Activated CD8-positive, alpha-beta memory T cell treated with anti-CD3 and anti-CD28 coated beads, Interleukin-2, amount 50 U/mL, for 4 hours (primary cell): ENCODE measurements at regions not wholly inside any gene's neighbourhood (a gene's known extent, or its start where the extent isn't known, plus 50 kb on each side); places are given as distances from the start of the nearest gene placed in this dataset.

Experiments
- DNase-seq: peaks from one replicate; pipeline ENCODE4 v3.0.0-alpha.2; 2020

GRCh38 chr2:205937211-205937610 is 148.8 kb downstream of the INO80D start:
- no peak for DNase-seq

GRCh38 chr2:205936446-205936845 is 149.5 kb downstream of the INO80D start:
- DNase-seq = no peak

- DNase-seq = no peak
Measured at GRCh38 chr2:205934443-205934842, 151.5 kb downstream of the INO80D start.

- DNase-seq = no peak
Measured at GRCh38 chr2:205932861-205933260, 153.1 kb downstream of the INO80D start.

- DNase-seq = no peak
Measured at GRCh38 chr2:205931388-205931787, 154.6 kb downstream of the INO80D start.

DNA sequence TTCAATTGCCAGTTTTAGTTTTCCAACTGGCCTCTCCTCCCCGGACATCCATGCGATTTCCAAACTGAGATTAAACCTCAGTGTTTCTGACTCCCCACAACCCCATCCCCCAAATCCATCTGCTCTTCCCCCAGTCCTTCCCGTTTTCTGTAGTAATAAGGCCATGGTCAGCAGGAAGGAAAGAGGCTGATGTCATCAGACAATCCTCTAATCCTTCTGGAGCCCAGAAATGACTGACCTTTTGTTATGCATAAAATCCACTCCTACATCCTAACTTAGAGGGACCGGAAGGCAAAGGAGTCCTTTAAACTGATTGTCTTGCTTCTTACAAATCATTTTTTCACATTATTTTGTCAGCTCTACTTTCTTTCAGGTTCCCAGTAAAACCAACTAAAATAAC is 155.8 kb downstream of the INO80D start:
- DNase-seq = no peak

DNA sequence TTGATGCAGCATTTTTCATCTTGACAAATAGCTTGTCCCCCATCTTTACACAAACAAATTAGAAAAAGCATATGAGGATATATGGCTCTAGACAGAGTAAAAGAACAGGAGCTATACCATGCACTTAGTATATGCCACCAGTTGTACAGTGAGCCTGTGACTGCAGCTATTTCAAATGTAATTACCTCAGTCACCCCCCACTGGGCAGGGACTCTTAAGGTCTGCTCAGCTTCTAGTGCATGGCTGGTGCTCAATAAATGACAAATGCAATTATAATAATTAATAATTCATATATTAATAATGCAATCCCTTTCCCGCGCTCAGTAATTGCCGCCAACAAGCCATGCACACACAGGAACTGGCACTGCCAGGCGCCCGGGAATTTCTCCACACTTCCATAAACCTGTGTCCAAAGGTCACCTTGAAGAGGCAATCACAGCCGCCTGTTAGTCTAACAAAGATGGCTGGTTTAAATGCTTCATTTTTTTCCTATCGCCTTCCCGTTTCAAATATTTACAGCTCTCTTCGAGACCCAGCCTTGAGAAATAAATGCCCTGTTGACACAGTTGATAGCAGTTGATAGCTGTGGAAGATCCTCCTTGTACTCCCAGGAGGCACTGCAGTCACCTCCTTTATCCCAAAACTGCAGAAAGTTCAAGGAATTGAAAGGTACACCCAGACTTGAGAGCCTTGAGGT is 156.6 kb downstream of the INO80D start:
- no peak for DNase-seq

DNA sequence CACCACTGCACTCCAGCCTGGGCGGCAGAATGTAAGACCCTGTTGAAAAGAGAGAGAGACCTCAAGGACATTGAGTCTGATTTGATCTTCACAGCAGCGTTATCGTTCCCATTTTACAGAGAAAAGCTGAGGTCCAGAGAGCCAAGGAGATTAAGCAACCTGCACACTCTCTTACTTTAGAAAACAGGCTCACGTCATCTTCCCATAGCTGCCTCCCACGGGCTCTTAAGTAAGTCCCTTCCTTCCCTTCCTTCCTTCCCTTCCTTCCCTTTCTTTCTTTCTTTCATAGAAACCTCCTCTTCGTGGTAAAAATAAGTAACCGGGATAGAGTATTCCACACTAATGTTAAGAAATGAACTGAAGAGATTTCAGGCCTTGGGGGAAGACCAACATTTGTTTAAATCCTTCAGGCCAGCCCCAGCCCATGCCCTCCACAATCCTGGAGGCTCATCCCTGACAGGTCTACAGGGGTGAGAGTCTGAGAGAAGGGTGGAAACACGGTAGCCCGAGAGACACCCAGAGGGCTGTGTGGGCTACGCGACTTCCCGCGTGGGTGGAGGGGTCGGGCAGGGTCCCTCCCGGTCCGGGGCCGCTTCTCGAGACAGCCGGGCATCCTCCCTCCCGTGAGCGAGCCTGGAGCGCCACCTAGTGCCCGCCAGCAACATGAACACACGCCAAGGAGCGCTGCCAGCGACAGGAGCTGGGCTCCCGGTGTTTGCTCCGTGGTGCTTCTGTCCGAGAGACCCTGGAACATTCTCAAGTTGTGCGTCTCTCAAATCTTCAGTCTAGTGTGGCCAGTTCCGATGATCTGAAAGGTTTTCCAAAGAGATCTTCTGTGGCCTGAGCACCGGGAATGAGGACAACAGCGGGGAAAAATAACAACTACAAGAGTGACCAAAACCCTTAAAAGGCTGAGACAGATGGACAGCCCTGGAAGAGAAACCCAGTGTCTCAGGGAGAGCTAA is 160.3 kb downstream of the INO80D start:
- peak; percentile 67 for DNase-seq

DNA sequence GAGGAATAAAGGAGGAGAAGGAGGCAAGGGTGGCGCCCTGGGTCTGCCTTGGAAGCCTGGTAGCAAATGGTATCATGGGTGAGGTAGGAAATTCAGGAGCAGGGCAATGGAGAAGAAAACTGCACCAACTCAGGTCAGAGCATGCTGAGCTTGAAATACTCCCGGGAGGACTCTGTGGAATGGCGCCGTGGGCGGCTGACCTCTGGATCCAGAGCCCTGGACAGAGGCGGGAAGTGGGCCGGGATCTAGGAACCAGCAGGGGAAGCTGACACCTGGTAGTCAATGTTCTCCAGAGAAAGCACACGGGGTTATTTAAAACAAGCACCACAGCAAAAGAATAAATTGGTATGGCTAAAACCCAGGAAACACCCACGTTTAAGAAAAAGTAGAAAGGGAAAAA is 161.3 kb downstream of the INO80D start:
- no peak for DNase-seq

DNA sequence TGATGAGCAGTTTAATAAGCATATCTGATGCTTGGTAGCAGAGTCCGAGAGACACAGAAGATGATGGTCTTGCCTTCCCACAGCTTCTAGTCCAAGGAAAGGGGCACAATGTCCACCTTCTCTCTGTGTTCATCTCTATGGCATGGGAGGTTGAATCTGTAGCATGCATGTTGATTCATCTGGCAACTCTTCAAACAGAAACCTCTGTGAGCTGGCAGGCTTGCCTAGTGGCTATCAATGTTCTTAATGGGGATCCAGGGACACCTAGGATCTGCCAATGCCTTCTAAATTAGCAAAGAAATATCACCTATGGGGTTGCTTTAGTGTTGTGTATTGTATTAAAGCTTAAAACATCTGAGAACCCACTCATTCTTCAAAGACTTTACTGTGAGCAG is 170.8 kb downstream of the INO80D start:
- no peak for DNase-seq

GRCh38 chr2:205914213-205915129 is 171.5 kb downstream of the INO80D start:
- DNase-seq = no peak

- no peak for DNase-seq
Measured at GRCh38 chr2:205913668-205914067, 172.3 kb downstream of the INO80D start.

DNA sequence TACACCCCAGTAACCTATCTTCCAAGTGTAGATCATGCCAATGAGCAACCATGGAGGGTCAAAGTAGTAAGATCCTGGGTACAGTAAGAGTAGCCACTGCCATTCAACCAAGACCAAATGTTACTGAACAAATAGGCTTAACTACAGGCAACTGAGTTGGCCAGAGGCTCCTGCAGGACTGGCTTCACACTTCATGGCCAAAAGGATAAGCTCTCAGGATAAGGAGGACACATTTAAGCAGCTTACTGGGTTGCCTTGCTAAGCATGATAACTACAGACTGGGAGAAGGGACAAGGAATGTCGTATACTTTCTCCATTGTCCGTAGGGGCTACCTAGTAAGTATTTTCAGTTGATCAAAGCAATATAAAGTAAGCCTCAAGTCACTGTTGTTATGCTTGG is 174.7 kb downstream of the INO80D start:
- DNase-seq = no peak

DNA sequence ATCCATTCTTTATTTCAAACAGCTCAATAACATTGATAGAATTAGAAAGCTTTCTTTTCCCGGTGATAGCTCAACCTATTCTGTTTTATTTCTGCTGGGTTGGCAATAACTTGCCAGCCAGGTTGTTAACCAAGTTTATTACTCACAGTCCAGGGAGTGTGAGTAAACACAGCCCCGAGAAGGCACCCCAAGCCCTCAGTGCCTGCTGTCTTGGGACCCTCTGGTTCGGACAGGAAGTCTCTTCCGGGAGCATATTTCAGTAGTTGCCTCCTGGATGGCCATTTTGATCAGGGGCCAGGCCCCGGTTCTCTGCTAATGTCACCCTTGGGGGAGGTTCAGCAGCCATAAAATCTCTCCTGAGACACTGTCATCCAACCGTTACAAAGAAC is 176.8 kb downstream of the INO80D start:
- no peak for DNase-seq

DNA sequence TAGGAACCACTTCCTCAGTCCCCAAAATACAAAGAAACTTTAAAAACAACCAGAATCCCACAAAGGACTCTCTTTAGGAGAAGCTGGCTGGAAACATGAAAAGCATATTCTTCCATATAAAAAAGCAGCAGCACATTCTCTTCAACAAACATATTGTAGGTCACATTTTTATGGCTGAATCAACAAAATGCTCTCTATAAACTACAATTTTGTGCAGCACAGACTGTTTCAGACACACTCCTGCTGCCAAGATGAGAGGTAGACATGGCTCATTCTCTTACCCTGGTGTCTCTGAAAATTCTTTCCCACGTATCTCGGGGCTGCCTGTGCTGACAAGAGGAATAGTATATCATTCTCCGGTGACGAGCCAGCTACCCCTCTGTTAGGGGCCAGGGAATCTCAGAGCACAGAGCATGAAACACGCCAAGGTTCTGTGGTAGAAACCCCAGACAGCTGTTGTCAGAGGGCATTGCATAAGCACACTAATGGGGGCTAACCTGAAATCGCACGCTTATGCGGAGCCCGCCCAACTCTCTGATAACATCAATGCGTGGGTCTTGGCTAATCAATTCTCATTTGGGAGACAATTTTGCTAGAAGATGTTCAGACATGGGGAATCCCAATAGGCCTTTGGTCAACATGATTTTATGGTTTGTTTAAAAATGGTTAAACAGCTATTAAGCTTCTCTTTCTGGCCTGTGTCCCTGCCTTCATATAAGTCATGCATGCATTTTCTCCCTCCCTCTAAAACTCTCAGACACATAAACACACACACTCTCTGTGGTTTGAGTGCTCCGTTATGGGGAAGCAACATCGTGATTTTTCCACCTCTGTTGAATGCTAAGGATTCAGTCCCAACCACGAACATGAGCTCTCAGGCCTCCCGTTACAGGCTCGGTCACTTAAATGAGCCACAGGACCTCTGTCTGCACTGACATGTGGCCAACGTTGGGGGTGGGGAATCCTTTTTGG is 177.5 kb downstream of the INO80D start:
- no peak for DNase-seq

DNA sequence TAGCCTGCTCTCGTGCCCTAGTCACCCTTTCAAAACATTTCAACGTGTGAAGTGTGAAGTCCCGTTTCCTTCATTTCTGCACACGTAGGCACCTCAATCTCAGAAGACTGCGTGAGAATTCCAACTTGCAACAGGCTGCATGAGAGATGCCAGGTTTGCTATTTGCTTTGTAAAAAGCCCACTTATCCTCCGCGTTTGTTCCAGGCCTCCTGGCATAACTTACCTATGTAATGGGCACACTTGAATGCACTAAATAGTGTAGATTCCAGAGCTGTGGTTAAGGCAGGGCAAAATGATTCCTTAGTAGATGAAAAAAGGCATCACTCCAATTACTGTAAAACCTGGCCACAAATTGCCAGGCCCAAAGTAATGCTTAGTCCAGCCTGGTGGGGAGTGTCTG is 179.6 kb downstream of the INO80D start:
- DNase-seq = no peak

DNA sequence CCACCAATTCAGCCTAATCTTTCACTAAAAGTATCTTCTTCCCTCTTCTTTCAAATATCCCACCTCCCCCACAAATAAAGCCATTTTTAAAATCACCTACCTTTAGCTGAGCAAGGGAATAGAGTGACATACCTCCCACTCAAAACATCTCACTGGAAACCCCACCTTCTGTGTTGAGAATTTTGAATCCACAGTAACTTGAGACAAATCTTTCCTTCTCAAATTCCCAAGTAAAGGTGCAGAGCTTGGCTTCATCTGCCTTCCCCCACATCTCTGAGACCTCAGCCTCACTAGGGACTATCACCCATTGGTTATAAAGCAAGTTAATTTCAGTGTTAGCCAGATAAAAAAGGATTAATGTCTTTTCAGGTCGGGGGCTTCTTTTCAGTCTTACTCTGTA is 180.4 kb downstream of the INO80D start:
- no peak for DNase-seq

GRCh38 chr2:205904873-205905272 is 181.1 kb downstream of the INO80D start:
- no peak for DNase-seq

GRCh38 chr2:205903549-205904129 is 182.3 kb downstream of the INO80D start:
- no peak for DNase-seq

DNA sequence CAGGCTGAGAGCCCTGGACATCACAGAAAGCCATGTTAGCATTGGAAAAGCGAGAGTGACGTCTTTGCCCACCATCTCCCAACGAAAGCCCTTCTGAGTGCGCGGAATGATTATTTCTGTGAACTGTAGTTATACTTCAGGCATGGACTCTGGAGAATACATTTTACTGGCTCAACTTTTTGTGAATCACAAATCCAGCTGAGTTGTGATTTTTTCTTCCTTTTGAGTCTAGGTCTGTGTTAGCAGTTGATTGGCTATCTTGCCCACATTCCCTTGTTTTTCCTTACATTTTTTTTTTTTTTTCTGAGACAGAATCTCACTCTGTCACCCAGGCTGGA is 183.1 kb downstream of the INO80D start:
- no peak for DNase-seq

DNA sequence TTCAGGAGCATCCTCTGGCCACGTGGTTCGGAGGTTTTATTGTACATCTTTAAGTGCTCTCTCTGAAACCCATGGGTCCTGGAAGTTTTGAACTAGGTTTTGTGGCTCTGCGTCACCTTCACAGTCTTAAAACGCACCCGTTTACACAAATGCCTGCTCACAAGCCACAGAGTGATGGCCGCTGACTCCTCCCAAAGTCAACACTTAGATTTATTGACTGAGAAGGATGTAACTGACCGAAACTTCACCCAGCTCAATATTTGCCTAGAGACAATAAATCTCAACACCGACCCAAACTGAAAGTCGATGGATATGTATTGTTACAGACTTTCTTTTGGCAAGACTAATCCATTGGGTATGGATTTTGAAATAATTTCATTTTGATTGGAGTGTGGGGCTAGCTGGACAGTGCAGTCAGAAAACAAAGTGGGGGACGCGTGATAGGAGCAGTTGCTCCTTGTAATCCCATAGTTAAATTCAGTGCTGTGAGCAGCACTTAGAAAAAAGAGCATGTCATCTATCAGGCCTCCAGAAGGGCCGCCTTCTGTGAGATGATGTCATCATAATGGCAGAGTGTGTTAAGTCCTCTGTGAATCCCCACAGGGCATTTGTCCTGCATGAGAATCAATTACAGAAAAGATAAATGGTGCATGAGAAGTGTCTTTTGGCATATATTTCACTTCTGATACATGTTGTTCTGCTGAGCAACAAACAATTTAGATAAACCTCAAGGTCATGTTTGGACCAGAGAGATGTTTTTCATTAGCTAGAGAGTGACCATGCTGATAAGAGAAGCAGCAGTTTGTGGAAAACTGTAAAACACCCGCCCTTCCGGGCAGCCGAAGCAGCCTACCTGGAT is 183.7 kb downstream of the INO80D start:
- DNase-seq = no peak
